Heart left ventricle (tissue), 16 donors: ENCODE measurements at regions not wholly inside any gene's neighbourhood (a gene's known extent, or its start where the extent isn't known, plus 50 kb on each side); places are given as distances from the start of the nearest gene placed in this dataset.

ENCODE experiments used
- ATAC-seq, 4 donors: fragments of 200-7000 bp; cut with Tn5 transposase; one replicate each; pipeline ENCODE4 v1.9.1; 2020 to 2022; ENCODE audit warnings: moderate library complexity in 4 of 4, mild to moderate bottlenecking in 3 of 4, moderate number of reproducible peaks in 1 of 4
- DNase-seq, 5 donors: peaks; one replicate each; pipeline ENCODE4 v3.0.0-alpha.2; 2020
- H3K27ac ChIP-seq, 12 donors: fragments of 200-600 bp; sonication (generic) in 4 of 12; one replicate each; pipeline versions ENCODE4 v1.5.0 to v1.8.0; 2016 to 2022; ENCODE audit warnings: mild to moderate bottlenecking in 2 of 12
- H3K27me3 ChIP-seq, 9 donors: fragments of 200-600 bp; sonication (generic) in 2 of 9; one replicate each; pipeline versions ENCODE4 v1.5.1 to v1.8.0; 2016 to 2022; ENCODE audit warnings: mild to moderate bottlenecking in 3 of 9
- H3K36me3 ChIP-seq, 9 donors: fragments of 200-600 bp; sonication (generic) in 2 of 9; one replicate each; pipeline versions ENCODE4 v1.5.0 to v1.8.0; 2018 to 2022; ENCODE audit warnings: mild to moderate bottlenecking in 2 of 9
- H3K4me1 ChIP-seq, 12 donors: fragments of 200-600 bp; sonication (generic) in 4 of 12; one replicate each; pipeline versions ENCODE4 v1.5.0 to v1.8.0; 2016 to 2022; ENCODE audit warnings: mild to moderate bottlenecking in 3 of 12
- H3K4me3 ChIP-seq, 12 donors: fragments of 200-600 bp; sonication (generic) in 4 of 12; one replicate each; pipeline versions ENCODE4 v1.5.0 to v1.8.0; 2017 to 2022; ENCODE audit warnings: mild to moderate bottlenecking in 9 of 12, moderate library complexity in 4 of 12
- H3K9me3 ChIP-seq, 12 donors: fragments of 200-600 bp; sonication (generic) in 4 of 12; one replicate each; pipeline versions ENCODE4 v1.5.0 to v1.8.0; 2016 to 2022; ENCODE audit warnings: mild to moderate bottlenecking in 1 of 12
- POLR2A ChIP-seq, 2 donors: fragments of 450-650 bp; IDR thresholded peaks; one replicate each; pipeline ENCODE4 v1.6.1; 2017; ENCODE audit warnings: antibody characterized with exemption in 2 of 2, mild to moderate bottlenecking in 2 of 2, moderate library complexity in 2 of 2
- WGBS, 4 donors: extraction: QIAGEN DNeasy Blood & Tissue Kit in 2 of 4; methylation state at CpG; one replicate each; pipeline versions ENCODE4 v1.1.5 to v1.1.7; 2013 to 2018; 5-methylcytosine and 5-hydroxymethylcytosine counted together
- intact Hi-C, 10 donors: fragments of 100-400 bp; cut with DNase I; formaldehyde crosslinking; loops; one replicate each; pipeline versions ENCODE4 v1.11.1 to v1.14.2; 2022
- TF ChIP-seq, protein P1 (sequence below), 12 donors: fragments of 200-600 bp; sonication (generic) in 4 of 12; IDR thresholded peaks; one replicate each; pipeline versions ENCODE4 v1.5.0 to v1.8.0; 2018 to 2022; ENCODE audit warnings: antibody characterized with exemption in 12 of 12, mild to moderate bottlenecking in 5 of 12
- donor health status: ischemic (EF 13 %, LVEDD 7.1; RV severe dilation, severe dysfunction).
- donor health status: healthy with polysubstance abuse.
- donor health status: DM: no; HTN: yes; CAD: no.
- donor health status: DM: no; HTN: no; CAD: no.
- donor health status: ischemic (EF 25% LVEDD 6.9; RV normal size, moderate dysfunction).
- donor health status: ischemic (EF 25% LVEDD 5.7; RV mildly dilated, moderate dysfunction).
- donor health status: healthy.
- donor health status: DM: yes; HTN: yes; CAD: no.
- donor health status: ischemic (EF 35%, LVEDD 5.7; RV mildly dilated, moderate dysfunction).
- donor health status: nonischemic (EF 11% LVEDD 7.7; RV severe dilation, severe dysfunction).
- donor health status: DM: yes; HTN: yes; CAD: no.
- donor health status: PGD.
- donor health status: ischemic (EF 29% LVEDD 5.4; RV normal size, mild dysfunction).
- donor health status: nonischemic (EF 23%, LVEDD 6.1; RV moderate dilation, normal function).

DNA sequence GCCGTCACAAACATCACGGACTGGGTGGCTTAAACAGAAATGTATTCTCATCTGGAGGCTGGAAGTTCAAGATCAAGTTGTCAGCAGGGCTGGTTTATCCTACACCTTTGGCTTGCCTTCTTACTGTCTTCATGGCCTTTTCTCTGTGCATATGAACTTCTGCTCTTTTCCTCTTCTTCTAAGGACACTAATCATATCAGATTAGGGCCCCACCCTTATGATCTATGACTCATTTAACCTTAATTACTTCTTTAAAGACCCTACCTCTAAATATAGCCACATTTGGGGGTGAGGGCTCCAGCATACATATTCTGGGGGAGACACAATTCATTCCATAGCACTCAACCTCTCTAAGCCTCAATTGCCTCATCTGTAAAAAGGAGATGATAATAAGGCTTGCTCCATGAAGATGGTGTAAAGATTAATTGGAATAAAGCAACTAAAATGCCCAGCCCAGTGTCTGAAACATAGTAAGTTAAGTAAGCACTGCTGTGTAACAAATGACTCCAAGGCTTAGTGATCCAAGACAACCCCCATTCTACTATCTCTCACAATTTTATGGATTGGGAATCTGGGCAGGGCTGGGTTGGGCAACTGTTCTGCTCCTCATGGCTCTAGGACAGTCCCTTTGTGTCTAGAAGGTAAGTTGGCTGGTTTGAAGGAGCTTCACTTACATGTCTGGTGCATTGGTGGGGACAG lies 119.8 kb downstream of the BANF2 start:
- DNase-seq (no peak), ATAC-seq (no peak)
- no peak for TF ChIP-seq POLR2A (IDR thresholded peaks at IDR 0.05)
- TF ChIP-seq, protein P1, sequence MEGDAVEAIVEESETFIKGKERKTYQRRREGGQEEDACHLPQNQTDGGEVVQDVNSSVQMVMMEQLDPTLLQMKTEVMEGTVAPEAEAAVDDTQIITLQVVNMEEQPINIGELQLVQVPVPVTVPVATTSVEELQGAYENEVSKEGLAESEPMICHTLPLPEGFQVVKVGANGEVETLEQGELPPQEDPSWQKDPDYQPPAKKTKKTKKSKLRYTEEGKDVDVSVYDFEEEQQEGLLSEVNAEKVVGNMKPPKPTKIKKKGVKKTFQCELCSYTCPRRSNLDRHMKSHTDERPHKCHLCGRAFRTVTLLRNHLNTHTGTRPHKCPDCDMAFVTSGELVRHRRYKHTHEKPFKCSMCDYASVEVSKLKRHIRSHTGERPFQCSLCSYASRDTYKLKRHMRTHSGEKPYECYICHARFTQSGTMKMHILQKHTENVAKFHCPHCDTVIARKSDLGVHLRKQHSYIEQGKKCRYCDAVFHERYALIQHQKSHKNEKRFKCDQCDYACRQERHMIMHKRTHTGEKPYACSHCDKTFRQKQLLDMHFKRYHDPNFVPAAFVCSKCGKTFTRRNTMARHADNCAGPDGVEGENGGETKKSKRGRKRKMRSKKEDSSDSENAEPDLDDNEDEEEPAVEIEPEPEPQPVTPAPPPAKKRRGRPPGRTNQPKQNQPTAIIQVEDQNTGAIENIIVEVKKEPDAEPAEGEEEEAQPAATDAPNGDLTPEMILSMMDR (IDR thresholded peaks at IDR 0.05), result no peak
- H3K9me3 ChIP-seq, result peaks cover 0 to 7% (median 0%) of the 10 kb centered on the region in 12 donors
- intact Hi-C loops, result no loop called here
- no peak overlapping the region for H3K4me3 ChIP-seq
- WGBS, 4 donors, result 95 to 100% (median 97%) methylated on average over 2 of the region's 2 CpGs
- H3K36me3 ChIP-seq, result no peaks in the 10 kb centered on the region
- peaks cover 0 to 11% (median 0%) of the 10 kb centered on the region in 12 donors for H3K4me1 ChIP-seq
- H3K27me3 ChIP-seq, result no peaks in the 10 kb centered on the region
- no peak overlapping the region for H3K27ac ChIP-seq

DNA sequence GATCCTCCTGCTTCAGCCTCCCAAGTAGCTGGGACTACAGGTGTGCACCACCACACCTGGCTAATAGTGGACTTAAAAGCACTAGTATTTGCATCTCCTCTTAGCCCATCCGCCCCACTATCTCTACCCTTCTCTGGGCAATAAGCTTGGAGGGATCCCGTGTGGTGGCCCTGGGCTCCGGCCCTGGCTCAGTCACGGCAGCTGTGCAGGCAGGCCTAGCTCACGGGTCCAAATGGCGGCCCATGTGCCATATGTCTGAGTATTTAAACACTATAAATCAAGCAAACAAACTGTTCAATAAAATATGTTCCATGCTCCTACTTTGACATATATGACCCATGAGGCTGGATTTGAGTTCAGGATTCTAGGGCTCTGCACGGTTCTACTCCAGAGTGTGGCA lies 118.4 kb downstream of the BANF2 start:
- WGBS, 4 donors, result 95 to 99% (median 97%) methylated on average over 7 of the region's 7 CpGs
- no peak for ATAC-seq
- Histone ChIP-seq H3K9me3 (peaks cover 0 to 7% (median 0%) of the 10 kb centered on the region in 12 donors), H3K36me3 (no peaks in the 10 kb centered on the region), H3K4me1 (peaks cover 0 to 9% (median 0%) of the 10 kb centered on the region in 12 donors), H3K4me3 (no peak overlapping the region), H3K27ac (no peak overlapping the region), H3K27me3 (no peaks in the 10 kb centered on the region)
- intact Hi-C loops, result no loop called here
- no peak for TF ChIP-seq POLR2A (IDR thresholded peaks at IDR 0.05)
- TF ChIP-seq, protein P1 (IDR thresholded peaks at IDR 0.05), result no peak
- no peak for DNase-seq

DNA sequence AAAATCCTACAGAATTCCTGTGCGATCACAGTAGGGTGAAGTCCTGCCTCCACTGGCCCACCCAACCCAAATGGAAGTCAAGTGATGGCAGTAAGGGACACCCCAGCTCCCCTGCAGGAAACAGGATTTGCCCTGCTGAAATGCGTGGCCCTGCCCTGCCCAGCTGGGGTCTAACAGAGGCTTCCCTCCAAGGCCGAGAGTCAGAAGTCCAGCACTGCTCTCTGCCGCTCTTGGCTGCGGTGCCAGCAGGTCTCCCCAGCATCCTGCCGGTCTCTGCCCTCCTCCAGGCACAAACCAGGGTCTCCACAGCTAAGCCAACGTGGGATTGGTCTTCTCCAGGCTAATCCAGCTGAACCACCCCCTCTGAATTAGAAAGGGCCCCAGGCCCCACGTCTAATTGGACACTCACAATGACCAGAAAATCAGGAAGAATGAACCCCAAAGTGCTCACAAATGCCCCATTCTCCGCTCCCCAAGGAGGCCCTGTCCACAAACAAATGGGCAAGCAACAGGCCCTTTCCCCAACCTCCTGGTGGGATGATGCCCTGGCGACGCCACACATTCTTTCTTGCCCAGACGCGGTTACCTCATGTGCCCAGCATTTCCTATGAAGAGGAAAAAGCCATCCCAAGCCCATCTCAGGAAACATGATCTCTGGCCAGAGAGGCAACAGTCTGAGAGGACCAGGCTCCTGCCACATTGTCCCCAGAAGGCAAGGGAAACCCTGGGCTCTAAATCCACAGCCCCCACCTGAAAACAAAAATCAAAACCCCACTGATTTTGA lies 117.2 kb downstream of the BANF2 start:
- TF ChIP-seq POLR2A (IDR thresholded peaks at IDR 0.05), result no peak
- TF ChIP-seq, protein P1 (IDR thresholded peaks at IDR 0.05), result no peak
- no peak overlapping the region for H3K27ac ChIP-seq
- intact Hi-C loops, result no loop called here
- H3K36me3 ChIP-seq, result no peaks in the 10 kb centered on the region
- 90 to 94% (median 93%) methylated on average over 12 to 13 of the region's 13 CpGs for WGBS, 4 donors
- ATAC-seq (no peak), DNase-seq (no peak)
- no peaks in the 10 kb centered on the region for H3K27me3 ChIP-seq
- peaks cover 0 to 7% (median 0%) of the 10 kb centered on the region in 12 donors for H3K9me3 ChIP-seq
- H3K4me1 ChIP-seq, result peaks cover 0 to 5% (median 0%) of the 10 kb centered on the region in 12 donors
- no peak overlapping the region for H3K4me3 ChIP-seq

DNA sequence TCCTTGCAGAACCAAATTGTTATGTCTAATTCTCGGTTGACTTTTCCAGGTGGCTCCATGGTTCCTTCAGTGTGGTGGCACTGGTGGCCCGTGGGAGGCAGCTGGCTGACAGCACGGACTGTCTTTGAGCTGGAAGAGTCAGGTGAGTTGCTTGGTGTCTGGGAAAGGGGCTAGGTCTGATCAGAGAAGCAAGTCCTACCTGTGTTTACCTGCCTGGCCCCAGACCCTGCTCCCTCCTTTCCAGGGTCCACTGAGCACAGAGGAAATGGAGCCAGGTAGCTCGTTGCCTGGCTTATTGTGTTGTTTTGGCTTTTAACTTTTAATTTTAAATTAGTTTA lies 111.8 kb downstream of the BANF2 start:
- Histone ChIP-seq H3K4me1 (peaks cover 5 to 38% (median 28%) of the 10 kb centered on the region in 12 donors), H3K27ac (no peak overlapping the region), H3K27me3 (no peaks in the 10 kb centered on the region), H3K4me3 (no peak overlapping the region), H3K36me3 (no peaks in the 10 kb centered on the region), H3K9me3 (no peaks in the 10 kb centered on the region)
- DNase-seq, result no peak
- 74 to 86% (median 82%) methylated on average over 4 of the region's 4 CpGs for WGBS, 4 donors
- no peak for ATAC-seq
- TF ChIP-seq, protein P1 (IDR thresholded peaks at IDR 0.05), result no peak
- TF ChIP-seq POLR2A (IDR thresholded peaks at IDR 0.05), result no peak
- intact Hi-C loops, result no loop called here
